Aorta (tissue), 5 donors: ENCODE measurements at regions not wholly inside any gene's neighbourhood (a gene's known extent, or its start where the extent isn't known, plus 50 kb on each side); places are given as distances from the start of the nearest gene placed in this dataset.
"Not testable (repeated sequence)": the region's sequence is repeated elsewhere in the genome, so short reads cannot be mapped to it uniquely, and the experiment has no call there.

Source experiments
- ATAC-seq: fragments of 200-7000 bp; cut with Tn5 transposase; one replicate; pipeline ENCODE4 v1.9.1; 2022; ENCODE audit warnings: moderate library complexity; ENCODE audit not compliant: low FRiP score
- DNase-seq, 2 donors: peaks; one replicate each; pipeline ENCODE4 v3.0.0-alpha.2; 2020
- H3K27ac ChIP-seq, 2 donors: one replicate each; pipeline ENCODE4 v1.5.1; 2013; ENCODE audit warnings: low read length in 2 of 2, mild to moderate bottlenecking in 2 of 2, moderate library complexity in 2 of 2, control low read depth in 1 of 2, inconsistent platforms in 1 of 2, low read depth in 1 of 2
- H3K27me3 ChIP-seq, 2 donors: one replicate each; pipeline ENCODE4 v1.6.1; 2013; ENCODE audit warnings: control low read depth in 1 of 2, low read length in 1 of 2, mild to moderate bottlenecking in 1 of 2, moderate library complexity in 1 of 2; ENCODE audit not compliant: insufficient read depth in 2 of 2, control insufficient read depth in 1 of 2
- H3K36me3 ChIP-seq, 2 donors: one replicate each; pipeline ENCODE4 v1.6.1; 2013; ENCODE audit warnings: control low read depth in 1 of 2, low read length in 1 of 2, mild to moderate bottlenecking in 1 of 2; ENCODE audit not compliant: insufficient read depth in 2 of 2, control insufficient read depth in 1 of 2
- H3K4me1 ChIP-seq, 2 donors: one replicate each; pipeline ENCODE4 v1.6.1; 2013; ENCODE audit warnings: low read length in 2 of 2, control low read depth in 1 of 2, mild to moderate bottlenecking in 1 of 2, moderate library complexity in 1 of 2; ENCODE audit not compliant: insufficient read depth in 2 of 2, control insufficient read depth in 1 of 2
- H3K4me3 ChIP-seq, 2 donors: one replicate each; pipeline ENCODE4 v1.5.1; 2013; ENCODE audit warnings: low read length in 2 of 2, control low read depth in 1 of 2, mild to moderate bottlenecking in 1 of 2
- H3K9me3 ChIP-seq: one replicate; pipeline ENCODE4 v1.6.1; 2013; ENCODE audit warnings: mild to moderate bottlenecking, low read length; ENCODE audit not compliant: control insufficient read depth
- WGBS, 2 donors: extraction: QIAGEN DNeasy Blood & Tissue Kit; methylation state at CpG; one replicate each; pipeline ENCODE4 v1.1.7; 2013; 5-methylcytosine and 5-hydroxymethylcytosine counted together
- intact Hi-C, 2 donors: fragments of 100-400 bp; cut with DNase I; formaldehyde crosslinking; loops; one replicate each; pipeline versions ENCODE4 v1.14.2 to v1.15.0; 2022
- donor health status: healthy with polysubstance abuse.
- donor health status: Bipolar disorder and iron deficiency.
- donor health status: DM: no; HTN: no; CAD: no.
- donor health status: DM: no; HTN: no; CAD: no.
- donor health status: DM: yes; HTN: yes; CAD: no.

DNA sequence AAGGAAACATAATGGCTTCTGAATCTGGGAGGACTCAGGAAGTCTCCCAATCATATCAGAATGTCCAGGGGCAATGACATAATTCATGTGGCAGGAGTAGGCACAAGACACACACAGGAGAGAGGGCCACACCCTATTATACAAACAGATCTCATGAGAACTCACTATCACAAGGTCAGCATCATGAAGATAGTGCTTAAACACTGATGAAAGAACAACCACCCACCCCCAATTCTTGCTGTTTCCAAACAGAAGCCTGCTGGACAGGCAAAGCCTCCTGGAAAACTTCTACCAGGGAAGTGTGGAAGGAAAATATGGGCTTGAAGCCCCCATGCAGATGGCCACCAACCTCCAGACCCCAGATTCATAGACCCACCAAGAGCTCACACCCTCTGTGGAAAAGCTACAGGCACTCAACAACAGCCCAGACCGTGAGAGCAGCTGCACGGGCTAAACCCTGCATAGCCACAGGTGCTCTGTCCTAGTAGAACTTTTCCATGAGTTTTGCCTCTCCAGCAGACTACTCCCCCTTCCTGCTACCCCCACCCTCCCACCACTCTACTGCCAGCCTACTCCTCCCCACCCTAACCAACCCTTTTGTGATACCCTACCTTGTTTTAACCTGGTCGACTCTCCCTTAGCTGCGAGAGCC is 287.1 kb downstream of the POTED start:
- intact Hi-C loops, H3K4me1 ChIP-seq, H3K4me3 ChIP-seq, ATAC-seq, H3K9me3 ChIP-seq, DNase-seq, H3K27ac ChIP-seq, H3K27me3 ChIP-seq, H3K36me3 ChIP-seq: not testable (repeated sequence)
- WGBS, 2 donors: 69 to 79% methylated on average over 4 of the region's 4 CpGs

DNA sequence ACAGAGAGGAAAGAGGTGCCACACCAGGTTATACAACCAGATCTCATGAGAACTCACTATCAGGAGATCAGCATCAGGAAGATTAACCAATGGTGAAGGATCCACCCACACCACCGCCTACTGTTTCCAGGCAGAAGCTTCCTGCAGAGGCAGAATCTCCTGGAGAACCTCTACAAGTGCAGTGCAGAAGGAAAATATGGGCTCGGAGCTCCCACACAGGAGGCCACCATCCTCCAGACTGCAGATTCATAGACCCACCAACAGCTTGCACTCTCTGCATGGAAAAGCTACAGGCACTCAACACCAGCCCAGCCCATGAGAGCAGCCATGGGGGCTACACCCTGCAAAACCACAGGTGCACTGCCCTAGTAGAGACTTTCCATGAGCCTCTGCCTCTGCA is 284.0 kb downstream of the POTED start:
- 19 to 40% methylated on average over 2 of the region's 2 CpGs for WGBS, 2 donors
- not testable (repeated sequence) for ATAC-seq

DNA sequence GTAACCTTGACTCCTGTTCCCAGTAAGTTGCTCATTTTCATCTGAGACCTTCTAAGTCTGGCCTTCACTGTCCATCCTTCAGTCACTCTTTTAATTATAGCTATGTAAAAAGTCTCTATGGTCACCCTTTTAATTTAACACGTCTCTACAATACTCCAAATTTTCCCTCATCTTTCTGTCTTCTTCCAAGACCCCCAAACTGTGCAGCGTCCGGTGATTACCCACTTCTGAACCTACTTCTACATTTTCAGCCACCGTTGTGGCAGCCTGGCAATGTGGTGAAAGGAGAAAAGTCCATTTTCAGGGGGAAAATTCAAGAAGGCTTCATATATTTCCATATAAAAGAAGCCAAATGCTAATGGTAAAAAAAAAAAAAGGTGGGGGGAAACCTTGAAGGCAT is 283.4 kb downstream of the POTED start:
- H3K9me3 ChIP-seq, intact Hi-C loops, ATAC-seq, H3K4me3 ChIP-seq, DNase-seq, H3K27ac ChIP-seq, H3K36me3 ChIP-seq, H3K27me3 ChIP-seq, H3K4me1 ChIP-seq: not testable (repeated sequence)
- WGBS, 2 donors: 62 to 72% methylated on average over 4 of the region's 4 CpGs

More for the DNA sequence above, 284.0 kb downstream of the POTED start:
- intact Hi-C loops, DNase-seq, H3K36me3 ChIP-seq, H3K27me3 ChIP-seq, H3K4me1 ChIP-seq, H3K9me3 ChIP-seq, H3K27ac ChIP-seq, H3K4me3 ChIP-seq: not testable (repeated sequence)

DNA sequence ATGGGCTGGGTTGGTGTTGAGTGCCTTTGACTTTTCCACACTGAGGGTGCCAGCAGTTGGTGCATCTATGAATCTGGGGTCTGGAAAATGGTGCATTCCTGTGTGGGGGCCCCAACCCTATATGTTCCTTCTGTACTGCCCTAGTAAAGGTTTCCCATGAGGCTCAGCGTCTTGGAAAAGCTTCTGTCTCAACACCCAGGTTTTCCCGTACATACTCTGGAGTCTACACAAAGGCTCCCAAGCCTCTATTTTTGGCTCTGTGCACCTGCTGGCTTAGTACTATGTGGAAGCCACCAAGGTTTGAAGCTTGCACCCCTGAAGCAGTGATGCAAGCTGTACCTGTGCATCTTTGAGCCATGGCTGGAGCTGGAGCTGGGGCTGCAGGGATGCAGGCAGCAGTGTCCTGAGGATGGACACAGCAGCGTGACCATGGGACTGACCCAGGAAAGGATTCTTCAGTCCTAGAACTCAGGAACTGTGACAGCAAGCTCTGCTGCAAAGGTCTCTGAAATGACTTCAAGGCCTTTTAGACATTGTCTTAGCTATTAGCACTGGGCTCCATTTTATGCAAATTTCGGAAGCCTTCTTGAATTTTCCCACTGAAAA is 282.7 kb downstream of the POTED start:
- 59 to 70% methylated on average over 4 of the region's 4 CpGs for WGBS, 2 donors
- H3K27me3 ChIP-seq, DNase-seq, H3K4me3 ChIP-seq, intact Hi-C loops, H3K27ac ChIP-seq, ATAC-seq, H3K9me3 ChIP-seq, H3K36me3 ChIP-seq, H3K4me1 ChIP-seq: not testable (repeated sequence)

DNA sequence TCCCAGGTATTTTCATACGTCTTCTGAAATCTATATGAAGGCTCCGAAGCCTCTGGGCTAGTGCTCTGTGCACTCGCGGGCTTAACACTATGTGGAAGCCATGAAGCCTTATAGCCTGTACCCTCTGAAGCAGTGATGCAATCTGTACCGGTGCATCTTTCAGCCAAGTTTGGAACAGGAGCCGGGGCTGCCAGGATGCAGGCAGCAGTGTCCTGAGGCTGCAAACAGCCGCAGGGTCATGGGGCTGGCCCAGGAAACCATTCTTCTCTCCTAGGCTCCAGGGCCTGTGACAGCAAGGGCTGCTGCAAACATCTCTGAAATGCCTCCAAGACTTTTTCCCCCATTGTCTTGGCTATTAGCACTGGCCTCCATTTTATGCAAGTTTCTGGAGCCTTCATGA is 279.6 kb downstream of the POTED start:
- WGBS, 2 donors: 71 to 73% methylated on average over 7 of the region's 7 CpGs
- ATAC-seq, H3K27me3 ChIP-seq, H3K4me1 ChIP-seq, intact Hi-C loops, H3K9me3 ChIP-seq, DNase-seq, H3K4me3 ChIP-seq, H3K27ac ChIP-seq, H3K36me3 ChIP-seq: not testable (repeated sequence)

DNA sequence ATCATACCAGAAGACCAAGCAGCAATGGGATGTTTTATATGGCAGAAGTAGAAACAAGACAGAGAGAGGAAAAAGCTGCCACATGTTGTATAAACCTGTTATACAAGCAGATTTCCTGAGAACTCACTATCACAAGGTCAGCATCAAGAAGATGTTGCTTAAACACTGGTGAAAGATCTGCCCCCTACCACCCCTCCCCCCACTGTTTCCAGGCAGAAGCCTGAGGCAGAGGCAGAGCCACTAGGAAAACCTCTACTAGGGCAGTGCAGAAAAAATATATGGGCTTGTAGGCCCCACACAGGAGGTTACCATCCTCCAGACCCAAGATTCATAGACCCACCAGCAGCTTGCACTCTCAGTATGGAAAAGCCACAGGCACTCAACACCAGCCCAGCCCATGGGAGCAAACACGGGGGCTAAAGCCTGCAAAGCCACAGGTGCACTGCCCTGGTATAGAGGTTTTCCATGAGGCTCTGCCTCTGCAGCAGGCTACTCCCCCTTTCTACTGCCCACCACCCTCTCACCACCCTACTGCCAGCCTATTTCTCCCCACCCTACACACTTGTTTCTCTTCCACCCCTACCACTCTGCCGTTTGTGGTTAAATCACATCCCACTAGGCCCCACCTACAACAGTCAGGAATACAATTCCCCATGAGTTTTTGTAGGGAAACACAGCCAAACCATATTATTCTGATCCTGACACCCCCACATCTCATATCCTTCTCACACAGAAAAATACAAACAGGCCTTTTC is 274.2 kb downstream of the POTED start:
- H3K4me3 ChIP-seq, DNase-seq, H3K4me1 ChIP-seq, ATAC-seq, H3K27me3 ChIP-seq, H3K36me3 ChIP-seq, H3K27ac ChIP-seq, intact Hi-C loops, H3K9me3 ChIP-seq: not testable (repeated sequence)
- 76 to 82% methylated on average over 2 of the region's 2 CpGs for WGBS, 2 donors

DNA sequence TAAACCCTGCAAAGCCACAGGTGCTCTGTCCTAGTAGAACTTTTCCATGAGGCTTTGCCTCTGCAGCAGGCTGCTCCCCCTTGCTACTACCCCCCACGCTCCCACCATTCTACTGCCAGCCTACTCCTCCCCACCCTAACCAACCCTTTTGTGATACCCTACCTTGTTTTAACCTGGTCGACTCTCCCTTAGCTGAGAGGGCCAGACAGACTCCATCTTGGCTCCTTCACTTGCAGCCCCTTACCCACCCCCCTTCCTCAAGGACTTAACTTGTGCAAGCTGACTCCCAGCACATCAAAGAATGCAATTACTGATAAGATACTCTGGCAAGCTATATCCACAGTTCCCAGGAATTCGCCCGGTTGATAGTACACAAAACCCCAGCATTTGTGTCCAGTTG is 267.9 kb downstream of the POTED start:
- ATAC-seq, intact Hi-C loops: not testable (repeated sequence)

DNA sequence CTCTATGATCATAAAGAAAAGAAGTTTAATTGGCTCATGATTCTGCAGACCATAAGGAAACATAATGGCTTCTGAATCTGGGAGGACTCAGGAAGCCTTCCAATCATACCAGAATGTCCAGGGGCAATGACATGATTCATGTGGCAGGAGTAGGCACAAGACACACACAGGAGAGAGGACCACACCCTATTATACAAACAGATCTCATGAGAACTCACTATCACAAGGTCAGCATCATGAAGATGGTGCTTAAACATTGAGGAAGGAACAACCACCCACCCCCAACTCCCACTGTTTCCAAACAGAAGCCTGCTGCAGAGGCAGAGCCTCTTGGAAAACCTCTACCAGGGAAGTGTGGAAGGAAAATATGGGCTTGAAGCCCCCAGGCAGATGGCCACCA is 267.4 kb downstream of the POTED start:
- H3K4me1 ChIP-seq, ATAC-seq, H3K27ac ChIP-seq, H3K36me3 ChIP-seq, H3K4me3 ChIP-seq, DNase-seq, H3K9me3 ChIP-seq, H3K27me3 ChIP-seq, intact Hi-C loops: not testable (repeated sequence)

More for the DNA sequence above, 267.9 kb downstream of the POTED start:
- H3K27ac ChIP-seq, H3K36me3 ChIP-seq, H3K4me1 ChIP-seq, H3K9me3 ChIP-seq, H3K4me3 ChIP-seq, DNase-seq, H3K27me3 ChIP-seq: not testable (repeated sequence)
- WGBS, 2 donors: 73% methylated on average over 4 of the region's 4 CpGs

DNA sequence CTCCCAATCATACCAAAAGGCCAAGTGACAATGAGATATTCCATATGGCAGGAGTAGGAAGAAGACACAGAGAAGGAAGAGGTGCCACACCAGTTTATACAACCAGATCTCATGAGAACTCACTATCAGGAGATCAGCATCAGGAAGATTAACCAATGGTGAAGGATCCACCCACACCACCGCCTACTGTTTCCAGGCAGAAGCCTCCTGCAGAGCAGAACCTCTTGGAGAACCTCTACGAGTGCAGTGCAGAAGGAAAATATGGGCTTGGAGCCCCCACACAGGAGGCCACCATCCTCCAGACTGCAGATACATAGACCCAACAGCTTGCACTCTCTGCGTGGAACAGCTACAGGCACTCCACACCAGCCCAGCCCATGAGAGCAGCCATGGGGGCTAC is 264.4 kb downstream of the POTED start:
- intact Hi-C loops, H3K9me3 ChIP-seq, H3K27ac ChIP-seq, H3K4me3 ChIP-seq, DNase-seq, H3K27me3 ChIP-seq, H3K36me3 ChIP-seq, H3K4me1 ChIP-seq, ATAC-seq: not testable (repeated sequence)
- 45 to 60% methylated on average over 3 of the region's 3 CpGs for WGBS, 2 donors
